ENCODE measurements at regions not wholly inside any gene's neighbourhood (a gene's known extent, or its start where the extent isn't known, plus 50 kb on each side); places are given as distances from the start of the nearest gene placed in this dataset.

GRCh38 chr19:28386066-28386465 is 826.9 kb downstream of the UQCRFS1 start:
- Histone ChIP-seq H2BK15ac (ENCODE audit: low read depth, low read length) (no peak overlapping the region), H3K23me2 (ENCODE audit: insufficient read length, low read depth, low read length, poor library complexity, severe bottlenecking) (no peaks in the 10 kb centered on the region), H3K4ac (ENCODE audit: low read depth, low read length) (no peak overlapping the region), H2BK5ac (ENCODE audit: insufficient read length, low read length) (no peak overlapping the region), H3K23ac (ENCODE audit: insufficient read length, low read depth, low read length) (no peak overlapping the region), H4K8ac (replicated peaks; ENCODE audit: insufficient read length, low read depth, low read length) (no peak overlapping the region), H3K79me1 (ENCODE audit: insufficient read depth, low read depth, low read length, poor library complexity, severe bottlenecking) (no peaks in the 10 kb centered on the region), H2AK5ac (ENCODE audit: insufficient read length, low read length) (no peak overlapping the region), H4K5ac (ENCODE audit: insufficient read length, low read depth, low read length) (no peak overlapping the region), H3T11ph (ENCODE audit: low read length) (no peak overlapping the region), H3K14ac (ENCODE audit: insufficient read depth, low read length) (no peak overlapping the region), H3K56ac (ENCODE audit: insufficient read length, low read depth, low read length) (no peak overlapping the region), H2BK20ac (ENCODE audit: low read depth, low read length, poor library complexity, severe bottlenecking) (no peak overlapping the region), H2BK12ac (ENCODE audit: insufficient read length, low read depth, low read length) (no peak overlapping the region), H3K9me3 (ENCODE audit: control insufficient read depth, low read depth, low read length) (no peaks in the 10 kb centered on the region), H3K9ac (ENCODE audit: extremely low read depth, insufficient read length, low read length) (no peak overlapping the region), H4K91ac (ENCODE audit: insufficient read length, low read depth, low read length) (no peak overlapping the region), H3K79me2 (ENCODE audit: insufficient read depth, low read length) (no peaks in the 10 kb centered on the region), H4K20me1 (ENCODE audit: control insufficient read depth, insufficient read depth, insufficient read length) (no peaks in the 10 kb centered on the region), H2AFZ (ENCODE audit: low read length) (no peak overlapping the region), H3K27ac (ENCODE audit: insufficient read length, low read depth, low read length) (no peak overlapping the region), H2BK120ac (ENCODE audit: low read depth, low read length, poor library complexity, severe bottlenecking) (no peak overlapping the region), H3K4me1 (ENCODE audit: insufficient read depth, low read length) (no peaks in the 10 kb centered on the region), H3K18ac (ENCODE audit: insufficient read length, low read depth, low read length) (no peak overlapping the region), H3K27me3 (ENCODE audit: insufficient read depth, low read length) (no peaks in the 10 kb centered on the region), H3K4me2 (ENCODE audit: insufficient read depth, insufficient read length, low read length) (no peak overlapping the region)
- peaks cover 0 to 4% of the 10 kb centered on the region in 2 experiments; a peak in 1 of 4 replicates for H3K4me1 Mint-ChIP-seq
- no peak overlapping the region for H3K4me3 Mint-ChIP-seq
- DNase-seq = no peak
- WGBS (ENCODE audit: extremely low coverage, insufficient read length, low lambda C conversion rate) = no CpG with 5 or more reads among the region's 3 CpGs
- peak overlapping the region in 1 of 3 experiments; percentile 87; a peak in 1 of 7 replicates for H3K27ac Mint-ChIP-seq
- no peak for TF ChIP-seq CTCF (conservative IDR thresholded peaks at IDR 0.05)
- H3K27me3 Mint-ChIP-seq (ENCODE audit: low read depth) = peaks cover 2% of the 10 kb centered on the region
- H3K36me3 Mint-ChIP-seq (ENCODE audit: insufficient read depth in 1 of 3, low read depth in 3 of 3) = no peaks in the 10 kb centered on the region; a peak in 1 of 7 replicates
- peaks cover 0 to 2% of the 10 kb centered on the region in 2 experiments; a peak in 2 of 5 replicates for H3K9me3 Mint-ChIP-seq
